ENCODE measurements at regions not wholly inside any gene's neighbourhood (a gene's known extent, or its start where the extent isn't known, plus 50 kb on each side); places are given as distances from the start of the nearest gene placed in this dataset.

DNA sequence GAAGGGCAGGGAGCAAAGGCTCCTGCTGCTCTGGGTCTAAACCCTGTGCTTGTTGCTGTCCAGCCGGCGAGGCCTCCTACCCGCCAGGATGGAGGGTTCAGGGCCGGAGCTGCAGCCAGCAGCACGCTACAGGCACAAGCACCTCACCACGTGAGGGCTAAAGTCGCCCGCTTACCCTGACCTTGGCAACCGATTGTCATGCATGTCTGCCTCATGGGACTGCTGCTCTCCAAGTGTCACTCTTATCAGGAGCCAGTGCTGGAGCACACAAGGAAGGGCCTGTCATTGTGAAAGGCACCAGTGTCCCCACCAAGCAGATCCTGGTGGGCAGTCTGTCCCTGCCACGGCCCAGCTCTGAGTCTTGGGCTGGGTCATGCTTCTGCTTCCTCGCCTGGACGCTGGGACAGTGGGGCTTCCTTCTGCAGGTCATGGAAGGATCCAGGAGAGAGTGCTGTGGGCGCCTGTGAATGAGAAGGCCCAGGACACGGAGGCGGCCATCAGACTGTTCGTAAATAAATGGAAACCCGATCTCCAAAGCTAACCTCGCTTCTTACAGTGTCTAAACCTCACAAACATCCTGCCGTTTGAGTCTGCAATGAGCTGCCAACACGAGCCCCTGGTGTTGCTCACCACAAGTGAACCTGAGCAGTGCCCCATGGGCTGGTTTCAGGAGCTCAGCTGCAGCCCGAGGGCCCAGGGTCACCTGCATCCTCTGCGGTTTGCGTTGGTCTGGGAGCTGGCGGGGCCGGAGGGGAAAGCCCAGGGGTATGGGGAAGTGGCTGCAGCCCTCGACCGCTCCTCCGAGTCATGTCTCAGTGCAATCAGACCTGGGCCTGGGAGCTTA is 58.2 kb upstream of the RXRA start:
- no peak for TF ChIP-seq EZH2 (IDR thresholded peaks at IDR 0.05; ENCODE audit: borderline replicate concordance)
- TF ChIP-seq, protein P1, sequence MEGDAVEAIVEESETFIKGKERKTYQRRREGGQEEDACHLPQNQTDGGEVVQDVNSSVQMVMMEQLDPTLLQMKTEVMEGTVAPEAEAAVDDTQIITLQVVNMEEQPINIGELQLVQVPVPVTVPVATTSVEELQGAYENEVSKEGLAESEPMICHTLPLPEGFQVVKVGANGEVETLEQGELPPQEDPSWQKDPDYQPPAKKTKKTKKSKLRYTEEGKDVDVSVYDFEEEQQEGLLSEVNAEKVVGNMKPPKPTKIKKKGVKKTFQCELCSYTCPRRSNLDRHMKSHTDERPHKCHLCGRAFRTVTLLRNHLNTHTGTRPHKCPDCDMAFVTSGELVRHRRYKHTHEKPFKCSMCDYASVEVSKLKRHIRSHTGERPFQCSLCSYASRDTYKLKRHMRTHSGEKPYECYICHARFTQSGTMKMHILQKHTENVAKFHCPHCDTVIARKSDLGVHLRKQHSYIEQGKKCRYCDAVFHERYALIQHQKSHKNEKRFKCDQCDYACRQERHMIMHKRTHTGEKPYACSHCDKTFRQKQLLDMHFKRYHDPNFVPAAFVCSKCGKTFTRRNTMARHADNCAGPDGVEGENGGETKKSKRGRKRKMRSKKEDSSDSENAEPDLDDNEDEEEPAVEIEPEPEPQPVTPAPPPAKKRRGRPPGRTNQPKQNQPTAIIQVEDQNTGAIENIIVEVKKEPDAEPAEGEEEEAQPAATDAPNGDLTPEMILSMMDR (IDR thresholded peaks at IDR 0.05; ENCODE audit: poor library complexity): no peak

Data from hepatocyte (in vitro differentiated cells).